ENCODE measurements at regions not wholly inside any gene's neighbourhood (a gene's known extent, or its start where the extent isn't known, plus 50 kb on each side); places are given as distances from the start of the nearest gene placed in this dataset.

- Histone ChIP-seq H3K27me3 (replicated peaks in 1 of 2; ENCODE audit: control insufficient read depth in 2 of 2, insufficient read depth in 2 of 2, low read length in 1 of 2) (no peaks in the 10 kb centered on the region; a peak in 1 of 4 replicates), H3K4me1 (ENCODE audit: control insufficient read depth, insufficient read depth, low read length) (no peaks in the 10 kb centered on the region), H3K79me2 (ENCODE audit: control insufficient read depth, insufficient read depth, low read length) (no peaks in the 10 kb centered on the region), H3K9ac (ENCODE audit: control insufficient read depth, insufficient read depth, low read length) (no peak overlapping the region), H3K27ac (ENCODE audit: control insufficient read depth, insufficient read depth) (no peak overlapping the region), H3K9me3 (replicated peaks; ENCODE audit: control insufficient read depth, insufficient read depth, low read length) (no peaks in the 10 kb centered on the region), H3K4me2 (ENCODE audit: control insufficient read depth, insufficient read depth) (no peak overlapping the region), H2AFZ (ENCODE audit: control insufficient read depth, low read depth, low read length) (no peak overlapping the region), H3K4me3 (no peak overlapping the region), H4K20me1 (ENCODE audit: control insufficient read depth, insufficient read depth) (no peaks in the 10 kb centered on the region), H3K36me3 (ENCODE audit: control insufficient read depth in 2 of 2, insufficient read depth in 2 of 2, low read length in 1 of 2) (no peaks in the 10 kb centered on the region)
- CTCF ChIA-PET, result no interaction called here
- SMC1A ChIA-PET (ENCODE audit: uncharacterized antibody, unreplicated experiment), result no interaction called here
- intact Hi-C loops (cut with micrococcal nuclease; ENCODE audit: unreplicated experiment), result no loop called here
- POLR2A ChIA-PET, result interaction anchor here (0.6 kb wide), 1 partner anchor 505 kb away, joined by 6 read pairs; no protein-coding TSS in a partner anchor
- RAD21 ChIA-PET (ENCODE audit: unreplicated experiment), result interaction anchor here (0.5 kb wide), 1 partner anchor 61 kb away, joined by 3 read pairs; no protein-coding TSS in a partner anchor
- TF ChIP-seq ZBTB33 (IDR thresholded peaks at IDR 0.05) (no peak), ATF3 (IDR thresholded peaks at IDR 0.05; ENCODE audit: borderline replicate concordance, extremely low read depth, low read depth, low read length) (no peak), KAT2A (conservative IDR thresholded peaks at IDR 0.05; ENCODE audit: control insufficient read depth, low read depth, low read length) (no peak), RB1 (IDR thresholded peaks at IDR 0.05; ENCODE audit: borderline replicate concordance) (no peak), RCOR1 (conservative IDR thresholded peaks at IDR 0.05; ENCODE audit: low read depth, low read length) (no peak), KDM1A (IDR thresholded peaks at IDR 0.05; ENCODE audit: borderline replicate concordance) (no peak), MTA2 (IDR thresholded peaks at IDR 0.05; ENCODE audit: low read depth) (no peak), CHD1 (IDR thresholded peaks at IDR 0.05; ENCODE audit: low read depth, low read length) (no peak)
- no TSS peak for BruUV-seq (replicated peaks)
- WGBS (ENCODE audit: insufficient coverage, insufficient replicate concordance, low lambda C conversion rate, missing lambda C conversion rate), result 19% methylated on average over 3 of the region's 3 CpGs
- DNase-seq (ENCODE audit: low read depth, low spot score), result no peak
- no peak for FAIRE-seq
- in situ Hi-C loops (cut with MboI), result no loop called here
- no peak for ATAC-seq
Observed at GRCh38 chr12:111156304-111156703, 212.6 kb downstream of the PHETA1 start.
